ENCODE measurements at regions not wholly inside any gene's neighbourhood (a gene's known extent, or its start where the extent isn't known, plus 50 kb on each side); places are given as distances from the start of the nearest gene placed in this dataset.

GRCh38 chr14:49420201-49420600, 166.0 kb downstream of the RPS29 start:
- TF ChIP-seq CTCF (conservative IDR thresholded peaks at IDR 0.05): no peak
- TF ChIP-seq EZH2 (IDR thresholded peaks at IDR 0.05; ENCODE audit: low read depth): no peak

Measured in PC-9 (cell line).